SU-DHL-6 (cell line): ENCODE measurements at regions not wholly inside any gene's neighbourhood (a gene's known extent, or its start where the extent isn't known, plus 50 kb on each side); places are given as distances from the start of the nearest gene placed in this dataset.

Experiments
- EZH2phosphoT487 ChIP-seq: fragments of 200-600 bp; sonication (generic), shearing (Covaris generic); conservative IDR thresholded peaks from 2 replicates; pipeline ENCODE4 v1.6.1; 2018; ENCODE audit warnings: mild to moderate bottlenecking, antibody characterized with exemption, low read length, moderate library complexity, mixed read lengths
- TF ChIP-seq, protein P1 (sequence below): fragments of 200-600 bp; sonication (generic); IDR thresholded peaks from one replicate; pipeline ENCODE4 v1.5.1; 2017; ENCODE audit warnings: antibody characterized with exemption, mild to moderate bottlenecking, low read length, moderate library complexity; ENCODE audit not compliant: insufficient read depth, poor library complexity, severe bottlenecking

DNA sequence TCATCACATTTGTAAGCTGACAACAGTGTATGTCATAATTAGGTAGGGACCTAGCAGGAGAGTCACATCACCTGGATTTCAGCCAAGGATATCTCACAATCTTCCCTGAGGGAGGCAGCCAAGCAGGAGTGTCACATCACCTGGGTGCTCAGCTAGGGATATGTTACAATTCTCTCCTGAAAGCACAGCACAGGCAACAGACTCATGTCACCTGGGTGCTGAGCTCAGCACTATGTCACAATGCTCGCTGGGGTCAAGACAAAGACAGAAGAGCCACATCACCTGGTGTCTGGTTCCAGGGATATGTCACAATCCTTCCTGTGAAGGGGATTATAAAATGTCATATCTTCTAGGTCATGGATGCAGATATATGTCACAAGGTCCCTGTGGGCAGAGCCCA is 123.7 kb downstream of the ZNF675 start:
- TF ChIP-seq, protein P1, sequence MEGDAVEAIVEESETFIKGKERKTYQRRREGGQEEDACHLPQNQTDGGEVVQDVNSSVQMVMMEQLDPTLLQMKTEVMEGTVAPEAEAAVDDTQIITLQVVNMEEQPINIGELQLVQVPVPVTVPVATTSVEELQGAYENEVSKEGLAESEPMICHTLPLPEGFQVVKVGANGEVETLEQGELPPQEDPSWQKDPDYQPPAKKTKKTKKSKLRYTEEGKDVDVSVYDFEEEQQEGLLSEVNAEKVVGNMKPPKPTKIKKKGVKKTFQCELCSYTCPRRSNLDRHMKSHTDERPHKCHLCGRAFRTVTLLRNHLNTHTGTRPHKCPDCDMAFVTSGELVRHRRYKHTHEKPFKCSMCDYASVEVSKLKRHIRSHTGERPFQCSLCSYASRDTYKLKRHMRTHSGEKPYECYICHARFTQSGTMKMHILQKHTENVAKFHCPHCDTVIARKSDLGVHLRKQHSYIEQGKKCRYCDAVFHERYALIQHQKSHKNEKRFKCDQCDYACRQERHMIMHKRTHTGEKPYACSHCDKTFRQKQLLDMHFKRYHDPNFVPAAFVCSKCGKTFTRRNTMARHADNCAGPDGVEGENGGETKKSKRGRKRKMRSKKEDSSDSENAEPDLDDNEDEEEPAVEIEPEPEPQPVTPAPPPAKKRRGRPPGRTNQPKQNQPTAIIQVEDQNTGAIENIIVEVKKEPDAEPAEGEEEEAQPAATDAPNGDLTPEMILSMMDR: no peak
- TF ChIP-seq EZH2phosphoT487: no peak
